Mammary epithelial cell (primary cell): ENCODE measurements at regions not wholly inside any gene's neighbourhood (a gene's known extent, or its start where the extent isn't known, plus 50 kb on each side); places are given as distances from the start of the nearest gene placed in this dataset.

Source experiments
- CTCF ChIP-seq, 2 donors: IDR thresholded peaks in 1 of 2; conservative IDR thresholded peaks in 1 of 2; 2 replicates each; pipeline ENCODE4 v1.5.1; 2011 to 2012; ENCODE audit warnings: inconsistent platforms in 2 of 2, low read length in 2 of 2, mild to moderate bottlenecking in 2 of 2, control low read depth in 1 of 2, low read depth in 1 of 2; ENCODE audit not compliant: insufficient read depth in 1 of 2; ENCODE audit errors: extremely low read depth in 1 of 2
- EZH2 ChIP-seq: IDR thresholded peaks from 2 replicates; pipeline ENCODE4 v1.6.1; 2012; ENCODE audit warnings: low read length, inconsistent platforms, borderline replicate concordance

DNA sequence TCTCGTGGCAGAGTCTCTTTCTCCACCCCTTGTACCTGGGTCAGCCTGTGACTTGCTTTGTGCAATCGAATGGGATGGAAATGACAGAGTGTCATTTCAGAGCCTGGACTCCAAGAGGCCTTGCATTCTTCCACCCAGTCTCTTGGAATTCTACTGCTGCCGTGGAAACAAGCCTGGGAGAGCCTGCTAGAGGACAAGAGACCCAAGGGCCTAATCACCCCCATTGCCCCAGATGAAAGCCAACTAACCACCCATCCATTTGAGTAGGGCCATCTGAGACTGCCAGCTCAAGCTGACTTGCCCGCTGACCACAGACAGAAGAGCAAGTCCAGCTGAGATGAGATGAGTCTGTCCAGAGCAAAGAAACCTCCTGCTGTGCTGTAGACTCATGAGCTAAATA is 201.6 kb downstream of the PTPRU start:
- TF ChIP-seq CTCF (conservative IDR thresholded peaks at IDR 0.05 in 1 of 2, IDR thresholded peaks at IDR 0.05 in 1 of 2; ENCODE audit: extremely low read depth in 1 of 2, insufficient read depth in 1 of 2, low read depth in 1 of 2, low read length in 2 of 2) (no peak), EZH2 (no peak)
